ENCODE measurements at regions not wholly inside any gene's neighbourhood (a gene's known extent, or its start where the extent isn't known, plus 50 kb on each side); places are given as distances from the start of the nearest gene placed in this dataset.

- no peak for FAIRE-seq
Measured at GRCh38 chr4:45199736-45200135, 473.4 kb upstream of the GNPDA2 start.

DNA sequence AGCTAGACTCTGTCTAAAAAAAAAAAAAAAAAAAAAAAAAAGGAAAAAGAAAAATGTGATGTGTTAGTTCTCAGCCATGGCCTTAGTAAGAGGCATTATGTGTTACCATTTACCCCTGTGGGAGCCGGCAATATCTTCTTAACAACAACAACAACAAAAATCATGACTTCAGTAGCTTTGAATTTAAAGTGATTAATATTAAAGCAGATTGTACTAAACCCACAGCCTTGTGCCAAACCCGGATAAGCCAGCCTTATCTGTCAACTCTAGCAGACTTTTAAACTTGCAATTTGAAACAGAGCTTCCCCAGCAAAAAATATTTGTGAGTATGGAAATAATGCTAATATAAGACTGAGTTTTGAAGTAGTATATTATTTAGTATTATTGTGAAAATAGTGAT, 462.1 kb upstream of the GNPDA2 start:
- no peak for FAIRE-seq

- FAIRE-seq: no peak
Measured at GRCh38 chr4:45186249-45186648, 459.9 kb upstream of the GNPDA2 start.

- no peak for FAIRE-seq
Measured at GRCh38 chr4:45183905-45184304, 457.5 kb upstream of the GNPDA2 start.

- no peak for FAIRE-seq
Measured at GRCh38 chr4:45172636-45173035, 446.3 kb upstream of the GNPDA2 start.

GRCh38 chr4:45160951-45161350, 434.6 kb upstream of the GNPDA2 start:
- no peak for FAIRE-seq

GRCh38 chr4:45155081-45155777, 428.9 kb upstream of the GNPDA2 start:
- no peak for FAIRE-seq

GRCh38 chr4:45147866-45148265, 421.5 kb upstream of the GNPDA2 start:
- FAIRE-seq: no peak

DNA sequence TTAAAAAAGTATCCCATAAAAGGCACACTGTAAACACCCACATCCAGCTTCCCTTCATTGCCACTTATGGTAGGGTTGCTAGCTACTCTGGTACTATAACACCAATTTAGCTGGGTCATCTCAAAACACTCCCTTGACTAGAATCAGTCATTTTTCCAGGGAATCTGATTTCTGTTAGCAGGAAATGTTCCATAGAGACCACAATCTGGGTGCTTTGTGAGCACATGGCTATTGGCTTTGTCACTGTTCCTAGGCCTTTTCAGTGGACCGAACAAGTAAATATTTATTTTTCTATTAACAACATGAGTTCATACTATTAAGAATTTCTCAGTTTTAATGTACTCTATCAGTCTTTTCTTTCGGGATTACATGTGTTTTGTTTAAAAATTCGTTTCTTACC, 404.7 kb upstream of the GNPDA2 start:
- FAIRE-seq: no peak

- no peak for FAIRE-seq
Measured at GRCh38 chr4:45122406-45122805, 396.1 kb upstream of the GNPDA2 start.

- no peak for FAIRE-seq
Measured at GRCh38 chr4:45121426-45121975, 395.1 kb upstream of the GNPDA2 start.

DNA sequence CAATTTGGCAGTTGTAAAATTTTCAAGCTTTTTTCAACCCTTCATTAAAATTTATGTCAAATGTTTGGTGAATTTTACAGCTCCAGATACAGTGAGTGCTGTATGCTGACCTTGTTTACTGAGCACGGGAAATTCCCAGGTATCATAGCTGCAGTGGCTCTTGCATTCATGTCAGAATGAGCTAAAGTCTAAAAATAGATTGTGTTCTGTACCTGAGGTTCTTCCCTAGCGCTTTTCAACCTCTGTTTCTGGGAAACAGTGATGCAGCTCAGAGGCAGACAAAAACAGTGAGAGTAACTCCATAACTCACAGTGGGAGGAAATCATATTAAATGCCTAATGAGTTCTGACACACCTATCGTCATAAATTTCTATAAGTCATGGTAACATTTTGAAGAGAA, 393.8 kb upstream of the GNPDA2 start:
- no peak for FAIRE-seq

DNA sequence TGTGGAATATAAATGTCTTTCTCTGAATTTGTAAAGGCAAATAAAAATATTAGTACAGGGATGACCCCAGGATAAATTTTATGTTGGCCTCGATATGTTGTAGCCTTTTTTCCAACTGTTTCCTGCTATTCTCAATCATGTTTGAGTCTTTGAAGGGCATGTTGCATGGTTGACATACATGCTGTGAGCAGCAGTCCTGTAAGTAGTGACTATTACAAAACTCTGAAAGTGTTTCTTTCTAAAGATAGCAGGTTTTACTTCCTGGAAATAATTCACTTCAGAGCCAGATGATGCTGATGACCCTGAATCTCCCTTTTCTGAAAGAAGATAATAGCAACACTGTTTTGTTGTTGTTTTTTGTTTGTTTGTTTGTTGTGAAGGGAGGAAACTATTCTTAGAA, 393.0 kb upstream of the GNPDA2 start:
- no peak for FAIRE-seq

GRCh38 chr4:45102716-45103115, 376.4 kb upstream of the GNPDA2 start:
- no peak for FAIRE-seq

GRCh38 chr4:45100956-45101818, 374.8 kb upstream of the GNPDA2 start:
- no peak for FAIRE-seq

DNA sequence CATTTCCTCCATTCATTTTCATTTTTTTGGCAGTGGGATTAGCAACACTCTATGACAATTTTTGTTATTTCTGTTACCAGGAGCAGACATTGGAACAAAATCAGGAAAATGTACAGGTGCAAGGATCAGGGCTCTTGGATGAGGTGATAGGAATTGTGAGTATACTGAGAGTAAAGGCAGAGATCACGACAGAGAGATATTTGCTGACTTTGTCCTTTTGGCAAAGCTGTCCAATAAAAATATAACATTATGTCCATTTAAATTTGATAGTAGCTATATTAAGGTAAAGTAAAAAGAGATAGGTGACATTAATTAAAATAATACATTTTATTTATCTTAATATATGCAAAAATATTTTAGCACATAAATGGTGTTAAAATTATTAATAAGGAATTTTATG, 373.1 kb upstream of the GNPDA2 start:
- no peak for FAIRE-seq

- no peak for FAIRE-seq
Measured at GRCh38 chr4:45094684-45095083, 368.3 kb upstream of the GNPDA2 start.

DNA sequence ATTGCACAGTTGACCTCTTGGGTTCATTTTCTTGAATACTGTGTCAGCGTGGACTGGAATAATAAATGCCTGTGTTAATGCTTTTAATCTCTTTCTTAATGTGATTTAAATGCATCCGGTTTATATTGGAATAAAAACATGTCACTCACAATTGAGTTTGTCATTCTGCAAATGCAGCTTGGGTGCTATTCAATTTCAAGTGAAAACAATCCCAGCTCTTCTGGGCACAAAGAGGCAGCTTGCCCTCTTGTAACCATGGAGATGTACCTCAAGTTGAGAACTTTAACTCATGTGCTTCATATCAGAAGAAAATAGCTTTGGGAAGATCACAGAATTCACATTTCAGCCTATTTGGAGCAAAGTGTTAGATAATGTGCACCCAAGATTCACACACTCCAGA, 355.7 kb upstream of the GNPDA2 start:
- no peak for FAIRE-seq

- FAIRE-seq: no peak
Measured at GRCh38 chr4:45079616-45080015, 353.3 kb upstream of the GNPDA2 start.

DNA sequence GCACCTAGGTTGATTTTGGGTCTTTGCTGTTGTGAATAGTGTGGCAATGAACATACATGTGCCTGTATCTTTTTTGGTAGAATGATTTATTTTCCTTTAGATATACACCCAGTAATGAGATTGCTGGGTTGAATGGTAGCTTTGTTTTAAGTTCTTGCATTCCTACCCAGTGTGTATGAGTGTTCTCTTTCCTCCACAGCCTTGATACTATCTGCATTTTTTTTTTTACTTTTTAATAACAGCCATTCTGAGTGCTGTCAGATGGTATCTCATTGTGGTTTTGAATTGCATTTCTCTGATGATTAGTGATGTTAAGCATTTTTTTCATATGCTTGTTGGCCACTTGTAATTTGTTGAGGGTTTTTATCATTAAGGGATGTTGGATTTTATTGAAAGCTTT, 351.8 kb upstream of the GNPDA2 start:
- FAIRE-seq: no peak

DNA sequence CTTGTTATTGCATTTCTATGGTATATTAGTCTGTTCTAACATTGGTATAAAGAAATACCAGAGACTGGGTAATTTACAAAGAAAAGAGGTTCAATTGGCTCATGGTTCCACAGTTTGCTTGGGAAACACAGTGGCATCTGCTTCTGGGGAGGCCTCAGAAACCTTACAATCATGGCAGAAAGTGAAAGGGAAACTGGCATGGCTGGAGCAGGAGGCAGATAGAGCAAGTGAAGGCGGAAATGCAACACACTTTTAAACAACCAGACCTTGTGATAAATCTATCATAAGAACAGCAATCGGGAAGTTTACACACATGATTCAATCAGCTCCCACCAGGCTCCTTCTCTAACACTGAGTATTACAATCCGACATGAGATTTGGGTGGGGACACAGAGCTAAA, 346.6 kb upstream of the GNPDA2 start:
- FAIRE-seq: no peak

- no peak for FAIRE-seq
Measured at GRCh38 chr4:45064741-45065140, 338.4 kb upstream of the GNPDA2 start.

- FAIRE-seq: no peak
Measured at GRCh38 chr4:45063696-45064095, 337.3 kb upstream of the GNPDA2 start.

GRCh38 chr4:45062935-45063545, 336.7 kb upstream of the GNPDA2 start:
- no peak for FAIRE-seq

Measured in G401.6 (cell line).